OCI-M2 (cell line): ENCODE measurements at regions not wholly inside any gene's neighbourhood (a gene's known extent, or its start where the extent isn't known, plus 50 kb on each side); places are given as distances from the start of the nearest gene placed in this dataset.
"Not testable (repeated sequence)": the region's sequence is repeated elsewhere in the genome, so short reads cannot be mapped to it uniquely, and the experiment has no call there.

Source experiments
- DNase-seq: peaks from one replicate; lab custom pipeline; 2025; ENCODE audit not compliant: unreplicated experiment; lab: John Stamatoyannopoulos, UW

DNA sequence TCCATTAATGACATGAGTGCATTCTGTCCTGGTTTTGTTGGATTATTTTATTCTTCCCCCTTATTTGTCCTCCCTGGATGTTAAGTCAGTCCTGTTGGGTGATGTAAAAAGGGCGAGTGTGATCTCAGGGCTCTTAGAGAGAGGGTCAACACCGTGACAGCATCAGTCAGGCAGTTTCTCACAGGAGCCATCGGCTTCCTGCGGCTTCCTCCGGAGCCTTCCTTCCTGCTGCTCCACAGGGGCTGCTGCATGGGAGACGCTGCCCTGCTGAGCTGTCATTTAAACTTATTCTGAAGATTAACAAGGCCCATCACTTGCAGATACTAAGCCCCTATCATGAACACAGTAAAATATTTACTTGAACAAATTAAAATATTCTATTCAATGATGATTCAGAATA is 211.3 kb downstream of the SPATA31A1 start:
- not testable (repeated sequence) for DNase-seq

DNA sequence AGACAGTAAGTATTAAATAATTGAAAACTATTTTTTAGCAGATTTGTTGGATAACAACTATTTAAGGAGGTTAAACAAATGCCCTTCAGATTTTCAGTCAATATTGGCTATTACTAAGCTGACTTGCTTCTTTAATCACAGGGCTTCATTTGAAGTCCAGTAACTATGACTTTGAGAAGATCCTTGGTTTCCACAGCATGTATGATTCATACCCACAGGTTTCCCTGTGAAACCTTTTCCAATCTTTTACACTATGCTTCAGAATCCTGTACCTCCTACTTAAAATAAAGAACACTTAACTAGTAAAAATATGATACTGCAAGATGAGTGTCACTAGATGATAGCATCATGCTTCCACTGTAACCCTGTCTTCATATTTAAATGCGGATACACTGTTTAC is 211.9 kb downstream of the SPATA31A1 start:
- not testable (repeated sequence) for DNase-seq

DNA sequence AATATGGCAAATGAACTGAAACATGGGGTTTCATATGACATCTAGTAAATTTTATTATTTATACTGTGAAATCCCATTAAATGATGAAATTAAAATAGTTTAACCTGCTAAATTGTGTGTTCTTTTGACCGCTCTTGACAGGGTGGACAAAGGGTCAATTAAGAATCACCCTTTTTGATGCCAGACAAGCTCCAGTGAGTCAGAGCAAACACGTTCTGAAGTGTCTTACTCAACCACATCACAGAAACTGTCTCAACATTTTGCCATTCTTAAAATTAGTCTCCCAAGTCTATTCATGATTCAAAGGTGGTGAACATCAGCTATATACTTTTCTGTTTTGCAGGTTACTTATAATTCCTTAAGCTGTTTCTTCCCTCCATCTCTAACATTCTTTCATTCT is 213.4 kb downstream of the SPATA31A1 start:
- not testable (repeated sequence) for DNase-seq

DNA sequence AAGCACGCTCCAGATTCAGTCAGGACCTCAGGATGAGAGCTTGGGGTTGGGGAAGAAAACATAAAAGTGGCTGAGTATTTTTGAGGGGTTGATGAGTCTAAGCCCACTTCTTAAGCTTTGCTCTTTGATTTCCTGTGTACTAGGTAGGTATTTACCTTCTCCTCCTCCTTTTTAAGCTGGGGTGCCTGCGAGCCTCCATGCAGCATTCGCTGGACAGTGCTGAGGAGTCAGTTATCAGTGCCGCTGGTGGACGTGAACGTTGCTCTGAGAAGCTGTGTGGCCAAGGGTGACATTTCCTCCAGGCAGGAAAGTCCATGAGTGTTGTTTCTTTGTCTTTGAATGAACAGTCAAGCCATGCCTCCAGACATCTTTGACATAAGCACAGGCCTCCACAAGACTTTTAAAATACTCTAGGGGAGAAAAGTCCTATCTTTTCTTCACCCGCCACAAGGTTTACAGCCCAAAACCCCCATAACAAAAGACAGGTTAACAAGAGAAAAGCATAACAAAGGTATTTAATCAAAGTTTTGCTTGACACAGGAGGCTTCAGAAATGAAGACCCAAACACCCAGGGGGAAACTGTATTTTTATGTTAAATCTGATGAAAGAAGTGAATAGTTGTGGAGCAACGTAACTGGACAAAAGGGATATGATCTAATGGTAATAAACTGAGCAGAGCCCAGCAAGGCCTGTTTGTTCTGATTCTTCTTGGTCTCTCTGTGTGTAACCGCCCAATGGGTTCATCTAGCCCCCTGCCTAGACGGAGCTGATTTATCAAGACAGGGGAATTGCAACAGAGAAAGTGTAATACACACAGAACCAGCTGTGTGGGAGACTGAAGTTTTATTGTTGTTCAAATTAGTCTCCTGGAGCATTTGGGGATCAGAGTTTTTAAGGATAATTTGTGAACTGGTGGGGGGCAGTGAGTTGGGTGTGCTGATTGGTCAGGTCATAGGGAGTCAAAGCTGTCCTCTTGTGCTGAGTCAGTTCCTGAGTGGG is 217.9 kb downstream of the SPATA31A1 start:
- DNase-seq = not testable (repeated sequence)

DNA sequence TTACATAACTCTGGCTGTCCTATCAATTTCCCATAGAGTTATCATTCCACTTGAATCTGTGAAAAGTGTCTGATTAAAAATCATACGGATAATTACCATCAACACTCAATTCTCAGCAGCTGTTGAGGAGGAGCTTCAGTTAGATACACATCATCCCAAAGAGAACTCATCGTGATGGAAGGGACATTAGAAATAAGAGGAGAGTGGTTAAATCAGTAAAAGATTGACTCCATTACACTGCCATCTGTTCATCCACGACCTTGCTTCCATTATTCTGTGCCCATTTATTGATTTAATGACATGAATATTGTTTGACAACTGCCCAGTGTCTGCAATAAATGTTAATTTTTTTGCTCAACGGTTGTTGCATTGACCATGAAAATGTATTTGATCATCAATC is 223.5 kb downstream of the SPATA31A1 start:
- not testable (repeated sequence) for DNase-seq

DNA sequence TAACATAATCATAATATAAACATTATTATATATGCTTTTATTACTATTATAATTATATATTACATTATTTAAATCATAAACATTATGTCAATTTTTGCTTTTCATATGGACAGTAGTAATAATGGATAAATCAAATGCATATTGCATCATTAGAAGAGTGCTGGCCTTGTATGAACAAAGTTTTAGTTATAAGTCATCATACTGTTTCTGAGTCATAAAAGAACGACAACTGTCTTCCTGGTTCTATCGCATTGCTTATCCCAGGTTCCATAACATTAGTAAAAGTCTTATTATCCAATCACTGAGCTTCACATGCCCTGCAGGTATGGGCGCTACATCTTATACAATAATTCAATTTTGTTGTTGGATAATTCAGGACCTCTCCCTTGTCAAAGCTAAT is 225.8 kb downstream of the SPATA31A1 start:
- DNase-seq = not testable (repeated sequence)

DNA sequence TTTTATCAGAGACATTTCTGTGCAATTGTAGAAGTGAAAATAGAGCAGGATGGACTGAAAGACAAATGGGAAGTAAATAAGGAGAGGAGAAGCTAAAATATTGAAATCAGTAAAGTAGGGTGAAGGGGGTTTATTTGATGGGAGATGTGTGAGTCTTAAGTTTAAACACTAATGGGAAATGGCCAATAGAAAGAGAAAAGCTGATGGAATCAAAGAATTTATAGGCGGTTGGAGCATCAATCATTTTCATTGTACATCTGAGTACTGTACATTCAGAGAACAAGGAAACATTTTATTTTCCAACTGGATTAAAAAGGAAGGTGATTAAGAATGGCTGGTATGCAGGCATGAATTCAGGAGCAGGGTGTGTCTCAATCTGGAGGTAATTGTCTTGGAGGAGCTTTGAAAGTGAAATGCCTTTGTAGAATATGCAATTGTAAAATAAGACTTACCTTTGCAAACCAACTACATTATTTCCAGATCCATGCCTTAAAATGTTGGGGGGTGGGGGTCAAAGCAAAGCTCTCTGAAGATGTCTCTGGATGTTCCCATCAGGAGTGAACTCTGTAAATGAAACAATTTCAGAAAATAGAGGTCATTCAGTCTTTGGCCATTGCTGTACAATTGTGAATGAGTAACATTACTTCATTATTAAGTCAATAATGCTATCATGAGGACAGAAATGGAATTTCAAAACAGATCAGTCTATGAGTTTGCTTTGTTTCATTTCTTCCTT is 227.4 kb downstream of the SPATA31A1 start:
- DNase-seq = not testable (repeated sequence)

DNA sequence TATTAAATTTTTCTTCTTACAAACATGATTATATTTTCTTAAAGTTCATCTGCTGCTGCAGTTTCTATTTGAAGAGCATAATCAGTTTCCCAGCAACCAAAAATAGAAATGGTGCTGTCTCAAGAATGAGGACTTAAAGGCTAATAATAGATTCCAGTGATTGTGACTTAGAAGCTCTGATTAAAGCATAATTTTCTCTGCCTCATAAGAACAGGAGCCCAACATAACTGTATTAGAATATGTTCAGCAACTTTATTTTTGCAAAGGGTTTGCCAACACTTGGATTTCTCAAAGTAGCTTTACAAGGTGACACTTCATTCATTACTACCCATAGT is 227.9 kb downstream of the SPATA31A1 start:
- not testable (repeated sequence) for DNase-seq

DNA sequence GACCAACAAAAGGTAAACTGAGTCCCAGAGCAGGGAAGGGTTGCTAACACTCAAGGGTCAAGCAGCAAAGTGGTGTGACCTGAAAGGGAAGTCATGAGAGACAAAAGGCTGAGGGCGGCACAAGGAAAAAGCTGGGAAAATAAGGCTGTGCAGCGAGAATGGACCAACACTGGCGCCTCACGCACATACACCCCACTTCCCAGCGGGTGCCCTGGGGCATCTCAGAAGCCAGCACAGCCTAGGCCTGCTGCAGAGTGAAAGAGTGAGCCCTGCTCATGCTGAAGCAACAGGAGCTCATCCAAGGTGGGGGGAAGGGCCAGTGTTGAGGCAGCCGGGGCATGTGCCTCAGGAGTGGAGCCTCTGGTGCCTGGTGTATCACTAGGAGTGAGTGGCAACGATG is 229.8 kb downstream of the SPATA31A1 start:
- DNase-seq = not testable (repeated sequence)

DNA sequence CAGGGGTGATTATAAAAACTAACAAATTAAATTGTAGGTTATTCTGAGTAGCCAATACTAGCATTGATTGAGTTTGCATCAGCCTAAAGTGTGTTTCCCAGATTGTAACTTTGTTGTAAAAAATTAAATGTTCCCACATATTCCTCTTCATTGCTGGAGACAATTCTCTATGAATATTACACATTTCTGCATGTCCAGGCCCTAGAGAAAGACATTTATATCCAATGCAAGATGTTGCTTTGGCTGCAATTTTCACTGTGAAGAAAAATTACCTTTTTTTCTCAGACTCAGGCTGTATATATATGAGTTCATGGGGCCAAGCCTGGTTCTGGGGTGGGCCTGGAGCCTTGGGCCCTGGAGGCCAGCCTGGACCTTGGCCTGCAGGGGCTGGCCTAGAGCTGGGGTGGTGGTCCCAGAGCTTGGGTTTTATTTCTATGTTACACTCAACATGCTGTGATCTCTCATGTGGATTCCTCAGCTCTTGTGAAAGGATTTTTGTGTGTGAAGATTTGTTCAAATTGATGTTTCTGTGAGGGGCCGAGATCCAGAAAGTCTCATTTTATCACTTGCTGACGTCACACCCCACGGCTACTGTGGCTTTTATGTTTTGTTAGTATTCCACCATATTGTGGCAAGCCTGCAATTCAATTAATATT is 232.5 kb downstream of the SPATA31A1 start:
- DNase-seq = no peak

DNA sequence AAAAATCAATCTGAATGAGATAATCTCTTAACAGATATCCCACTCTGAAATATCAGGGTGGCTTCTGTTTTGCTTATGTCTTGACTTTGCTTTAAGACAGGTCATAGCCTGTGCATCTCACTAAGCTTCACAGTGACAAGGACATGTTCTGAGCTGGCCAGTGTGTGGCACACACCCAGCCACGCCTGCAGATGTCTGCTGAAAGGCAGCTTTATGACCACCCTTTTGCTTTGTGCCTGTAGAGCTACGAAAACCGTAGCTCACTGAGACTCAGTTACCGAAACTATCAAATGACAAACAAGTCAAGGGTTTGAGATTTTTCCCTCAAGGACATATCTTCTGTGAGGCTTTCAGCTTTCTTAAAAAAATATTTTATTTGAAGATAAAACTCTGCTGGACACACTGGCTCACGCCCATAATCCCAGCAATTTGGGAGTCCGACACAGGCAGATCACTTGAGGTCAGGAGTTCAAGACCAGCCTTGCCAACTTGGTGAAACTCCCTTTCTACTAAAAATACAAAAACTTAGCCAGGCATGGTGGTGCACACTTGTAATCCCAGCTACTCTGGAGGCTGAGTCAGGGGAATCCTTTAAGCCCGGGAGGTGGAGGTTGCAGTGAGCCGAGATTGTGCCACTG is 233.2 kb downstream of the SPATA31A1 start:
- DNase-seq = no peak

DNA sequence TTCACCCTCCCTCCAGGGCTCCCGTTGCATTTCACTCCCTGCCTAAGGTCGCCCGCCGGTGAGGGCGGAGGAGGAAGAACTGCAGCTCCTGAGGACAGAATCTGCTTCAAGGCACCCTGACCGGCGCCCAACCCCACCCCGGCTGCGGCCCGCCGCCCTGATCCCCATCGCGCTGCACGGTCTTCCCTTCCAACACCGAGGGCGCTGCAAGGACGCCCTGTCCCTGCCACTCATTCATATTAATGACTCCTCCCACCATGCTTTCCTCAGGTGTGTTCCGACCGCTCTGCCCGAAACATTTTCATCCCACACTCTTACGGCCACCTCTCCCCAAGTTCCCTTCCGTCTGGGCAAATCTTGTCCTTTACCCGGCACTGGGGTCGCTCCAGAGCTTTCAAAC is 248.6 kb downstream of the SPATA31A1 start:
- not testable (repeated sequence) for DNase-seq

DNA sequence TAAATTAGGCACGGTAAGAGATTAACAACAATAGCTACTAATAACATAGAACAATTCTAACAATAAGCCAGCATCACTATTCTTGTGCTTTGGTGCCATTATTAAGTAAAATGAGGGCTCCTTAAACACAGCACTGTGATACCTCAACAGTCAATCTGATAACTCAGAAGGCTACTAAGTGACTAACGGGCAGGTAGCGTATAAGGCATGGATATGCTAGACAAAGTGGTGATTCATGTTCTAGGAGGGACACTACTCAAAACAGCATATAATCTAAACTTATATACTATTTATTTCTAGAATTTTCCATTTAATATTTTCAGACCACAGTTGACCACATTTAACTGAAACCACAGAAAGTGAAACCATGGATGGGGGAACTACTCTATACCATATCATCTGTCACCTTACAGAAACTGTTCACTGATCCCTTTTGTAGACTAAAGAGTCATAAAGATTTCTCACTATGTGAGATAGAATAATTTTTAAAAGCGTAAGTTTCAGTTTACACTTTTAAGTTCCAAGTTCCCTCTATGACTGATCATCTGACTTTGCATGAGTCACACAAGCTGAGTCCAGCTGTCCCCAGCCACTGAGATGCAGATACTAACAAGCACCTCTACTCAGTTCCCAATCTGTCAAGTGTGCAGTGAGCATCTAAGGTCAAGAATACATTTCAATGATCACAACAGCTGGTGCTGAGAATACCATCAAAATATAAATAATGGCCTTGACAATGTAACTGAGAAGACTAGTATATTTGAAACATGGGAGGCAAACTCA is 256.2 kb downstream of the SPATA31A1 start:
- DNase-seq = not testable (repeated sequence)

DNA sequence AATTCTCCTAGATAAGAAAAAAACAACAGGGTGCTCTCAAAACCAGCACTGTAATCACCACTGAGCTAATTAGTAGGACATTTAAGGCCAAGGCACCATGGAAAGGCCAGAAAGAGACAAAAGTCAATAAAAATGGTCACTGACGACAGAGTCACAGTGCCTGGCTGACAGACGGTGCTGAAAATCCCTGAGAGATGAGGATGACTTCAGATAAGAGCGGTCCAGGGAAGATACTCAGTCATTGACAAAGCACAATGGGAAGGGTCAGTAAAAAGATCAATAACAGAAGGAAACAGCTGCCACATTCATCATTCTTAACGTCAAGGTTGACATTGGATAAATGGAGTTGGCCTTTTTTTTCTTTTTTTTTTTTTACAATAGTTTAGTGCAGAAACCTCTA is 261.0 kb downstream of the SPATA31A1 start:
- DNase-seq = not testable (repeated sequence)

DNA sequence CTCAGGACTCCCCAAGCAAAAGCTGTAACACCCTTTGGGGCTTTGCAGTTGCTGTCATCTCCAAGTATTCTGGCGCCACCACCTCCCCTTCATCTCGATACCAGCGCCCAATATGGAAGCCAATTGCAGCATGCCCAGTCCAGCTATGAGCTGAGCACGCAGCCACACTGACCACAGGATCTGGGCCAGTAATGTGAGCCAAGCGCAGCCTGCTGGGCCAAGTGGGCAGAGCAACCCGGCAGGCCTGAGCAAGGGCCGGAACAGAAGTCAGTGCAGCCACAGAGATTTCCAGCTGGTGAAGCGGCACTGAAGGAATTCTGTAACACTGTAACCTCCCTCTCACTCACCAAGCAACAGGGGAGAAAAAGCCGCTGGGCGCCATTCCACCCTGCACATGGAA is 268.6 kb downstream of the SPATA31A1 start:
- not testable (repeated sequence) for DNase-seq

DNA sequence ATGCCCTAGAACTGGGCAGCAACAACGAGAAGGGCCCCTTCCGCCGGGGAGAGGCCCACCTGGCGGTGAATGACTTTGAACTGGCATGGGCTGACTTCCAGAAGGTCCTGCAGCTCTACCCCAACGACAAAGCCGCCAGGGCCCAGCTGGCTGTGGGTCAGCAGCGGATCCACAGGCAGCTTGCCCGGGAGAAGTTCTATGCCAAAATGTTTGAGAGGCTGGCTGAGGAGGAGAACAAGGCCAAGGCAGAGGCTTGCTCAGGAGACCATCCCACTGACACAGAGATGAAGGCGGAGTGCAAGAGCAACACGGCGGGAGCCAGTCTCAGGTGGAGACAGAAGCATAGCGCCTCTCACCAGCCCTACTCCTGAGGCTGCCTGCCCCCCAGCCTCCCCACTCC is 276.6 kb downstream of the SPATA31A1 start:
- not testable (repeated sequence) for DNase-seq

DNA sequence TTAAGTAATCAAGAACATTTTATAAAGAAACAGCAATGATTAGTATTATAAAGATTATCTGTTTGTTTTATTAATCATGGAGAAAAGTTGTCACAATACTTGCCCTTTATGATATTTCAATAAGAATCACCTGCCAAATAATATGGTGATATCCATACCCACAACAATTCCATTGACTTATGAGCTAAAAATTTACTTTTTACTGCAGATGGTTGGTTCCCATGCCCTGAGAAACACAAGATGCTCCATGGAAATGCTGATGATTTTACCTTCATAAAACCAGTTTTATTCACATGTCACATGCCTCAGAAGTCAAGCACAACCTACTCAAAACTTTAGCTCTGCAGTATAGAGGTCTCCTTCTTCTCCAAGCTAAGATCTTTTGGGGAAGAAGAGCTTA is 293.6 kb downstream of the SPATA31A1 start:
- DNase-seq = not testable (repeated sequence)

DNA sequence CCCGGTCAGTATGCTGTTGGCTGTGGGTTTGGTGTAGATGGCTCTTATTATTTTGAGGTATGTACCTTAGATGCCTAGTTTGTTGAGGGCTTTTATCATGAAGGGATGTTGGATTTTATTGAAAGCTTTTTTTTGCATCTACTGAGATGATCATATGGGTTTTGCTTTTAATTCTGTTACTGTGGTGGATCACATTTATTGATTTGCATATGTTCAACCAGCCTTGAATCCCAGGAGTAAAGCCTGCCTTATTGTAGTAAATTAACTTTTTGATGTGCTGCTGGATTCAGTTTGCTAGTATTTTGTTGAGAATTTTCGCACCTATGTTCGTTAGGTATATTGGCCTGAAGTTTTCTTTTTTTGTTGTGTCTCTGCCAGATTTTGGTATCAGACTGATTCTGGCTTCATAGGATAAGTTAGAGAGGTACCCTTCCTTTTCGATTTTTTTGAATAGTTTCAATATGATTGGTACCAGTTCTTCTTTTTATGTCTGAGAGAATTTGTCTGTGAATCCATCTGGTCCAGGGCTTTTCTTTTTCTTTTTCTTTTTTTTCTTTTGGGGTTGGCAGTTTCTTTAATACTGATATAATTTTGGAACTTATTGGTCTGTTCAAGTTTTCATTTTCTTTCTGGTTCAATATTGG is 301.6 kb downstream of the SPATA31A1 start:
- not testable (repeated sequence) for DNase-seq

DNA sequence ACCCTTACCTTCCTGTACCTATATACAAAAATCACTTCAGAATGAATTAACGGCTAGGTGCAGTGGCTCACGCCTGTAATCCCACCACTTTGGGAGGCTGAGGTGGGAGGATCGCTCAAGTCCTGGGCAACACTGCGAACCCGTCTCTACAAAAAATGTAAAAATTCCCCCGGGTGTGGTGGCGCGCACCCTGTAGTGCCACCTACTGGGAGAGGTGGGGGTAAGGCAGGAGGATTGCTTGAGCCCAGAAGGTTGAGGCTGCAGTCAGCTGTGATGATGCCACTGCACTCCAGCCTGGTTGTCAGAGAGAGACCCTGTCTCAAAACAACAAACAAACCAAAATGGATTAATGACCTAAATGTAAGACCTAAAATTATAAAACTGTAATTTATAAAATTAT is 307.6 kb downstream of the SPATA31A1 start:
- DNase-seq = not testable (repeated sequence)

DNA sequence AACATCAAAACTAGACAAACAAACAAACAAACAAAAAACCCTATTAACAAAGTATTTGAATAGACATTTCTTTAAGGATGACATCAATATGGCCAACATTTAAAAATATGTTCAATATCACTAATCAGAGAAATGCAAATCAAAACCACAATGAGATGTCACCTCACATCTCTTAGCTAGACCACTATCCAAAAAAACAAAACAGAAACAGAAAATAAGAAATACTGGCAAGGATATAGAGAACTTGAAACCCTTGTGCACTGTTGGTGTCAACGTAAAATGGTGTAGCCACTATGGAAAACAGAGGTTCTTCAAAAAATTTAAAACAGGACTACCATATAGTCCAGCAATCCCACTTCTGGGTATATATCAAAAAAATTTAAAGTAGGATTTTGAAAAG is 308.2 kb downstream of the SPATA31A1 start:
- not testable (repeated sequence) for DNase-seq
